ENCODE measurements at regions not wholly inside any gene's neighbourhood (a gene's known extent, or its start where the extent isn't known, plus 50 kb on each side); places are given as distances from the start of the nearest gene placed in this dataset.

- peak; percentile 74 for DNase-seq
Observed at GRCh38 chr18:75654851-75655751, 227.6 kb upstream of the SMIM21 start.

GRCh38 chr18:75654386-75654785 is 226.9 kb upstream of the SMIM21 start:
- DNase-seq: peak; percentile 42

GRCh38 chr18:75652528-75652927 is 225.0 kb upstream of the SMIM21 start:
- no peak for DNase-seq

GRCh38 chr18:75644871-75645270 is 217.4 kb upstream of the SMIM21 start:
- DNase-seq: no peak

GRCh38 chr18:75643083-75643482 is 215.6 kb upstream of the SMIM21 start:
- no peak for DNase-seq

- no peak for DNase-seq
Observed at GRCh38 chr18:75639472-75639831, 211.9 kb upstream of the SMIM21 start.

- no peak for DNase-seq
Observed at GRCh38 chr18:75638776-75639471, 211.4 kb upstream of the SMIM21 start.

GRCh38 chr18:75638223-75638775 is 210.8 kb upstream of the SMIM21 start:
- DNase-seq: no peak

GRCh38 chr18:75635096-75635495 is 207.6 kb upstream of the SMIM21 start:
- peak; percentile 51 for DNase-seq

GRCh38 chr18:75625966-75626365 is 198.5 kb upstream of the SMIM21 start:
- no peak for DNase-seq

- no peak for DNase-seq
Observed at GRCh38 chr18:75624869-75625268, 197.4 kb upstream of the SMIM21 start.

- DNase-seq: no peak
Observed at GRCh38 chr18:75621818-75622217, 194.3 kb upstream of the SMIM21 start.

- DNase-seq: no peak
Observed at GRCh38 chr18:75618146-75618545, 190.6 kb upstream of the SMIM21 start.

GRCh38 chr18:75612456-75612855 is 185.0 kb upstream of the SMIM21 start:
- DNase-seq: no peak

GRCh38 chr18:75607701-75608100 is 180.2 kb upstream of the SMIM21 start:
- no peak for DNase-seq

- no peak for DNase-seq
Observed at GRCh38 chr18:75592527-75592926, 165.0 kb upstream of the SMIM21 start.

- DNase-seq: no peak
Observed at GRCh38 chr18:75588412-75588811, 160.9 kb upstream of the SMIM21 start.

GRCh38 chr18:75587131-75587530 is 159.6 kb upstream of the SMIM21 start:
- no peak for DNase-seq

- DNase-seq: no peak
Observed at GRCh38 chr18:75586130-75586889, 158.8 kb upstream of the SMIM21 start.

- no peak for DNase-seq
Observed at GRCh38 chr18:75582940-75583339, 155.4 kb upstream of the SMIM21 start.

- DNase-seq: no peak
Observed at GRCh38 chr18:75582406-75582821, 154.9 kb upstream of the SMIM21 start.

GRCh38 chr18:75581336-75582131 is 154.0 kb upstream of the SMIM21 start:
- DNase-seq: no peak
